ENCODE measurements at regions not wholly inside any gene's neighbourhood (a gene's known extent, or its start where the extent isn't known, plus 50 kb on each side); places are given as distances from the start of the nearest gene placed in this dataset.

DNA sequence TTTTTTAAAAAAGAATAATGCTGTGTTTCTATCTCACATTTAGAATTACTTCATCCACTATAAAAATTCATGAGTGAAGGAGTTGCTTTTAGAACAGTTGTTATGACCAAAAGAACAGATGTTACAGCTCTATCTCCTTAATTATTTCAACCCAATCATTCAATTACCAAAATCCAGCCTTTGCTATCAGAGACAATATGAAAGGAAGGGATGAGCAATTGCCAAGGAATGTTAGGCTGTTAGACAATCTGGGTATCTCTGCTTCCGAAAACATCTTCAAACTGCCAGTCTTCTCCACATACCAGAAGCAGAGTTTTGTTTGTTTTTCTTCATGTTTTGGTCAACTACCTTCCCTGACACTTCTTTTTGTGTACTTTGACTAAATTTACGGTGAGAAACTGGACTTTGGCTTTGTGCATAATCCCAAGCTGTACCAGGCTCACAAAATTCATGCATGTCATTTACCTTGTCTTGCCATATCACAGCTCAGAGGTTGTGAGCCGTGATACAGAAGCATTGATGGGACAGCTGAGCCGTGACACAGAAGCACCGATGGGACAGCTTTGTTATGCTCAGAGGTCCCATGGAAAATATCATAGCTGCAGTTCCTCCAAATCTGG, 405.5 kb downstream of the KIF4B start:
- no peak for DNase-seq (ENCODE audit: low read depth)

DNA sequence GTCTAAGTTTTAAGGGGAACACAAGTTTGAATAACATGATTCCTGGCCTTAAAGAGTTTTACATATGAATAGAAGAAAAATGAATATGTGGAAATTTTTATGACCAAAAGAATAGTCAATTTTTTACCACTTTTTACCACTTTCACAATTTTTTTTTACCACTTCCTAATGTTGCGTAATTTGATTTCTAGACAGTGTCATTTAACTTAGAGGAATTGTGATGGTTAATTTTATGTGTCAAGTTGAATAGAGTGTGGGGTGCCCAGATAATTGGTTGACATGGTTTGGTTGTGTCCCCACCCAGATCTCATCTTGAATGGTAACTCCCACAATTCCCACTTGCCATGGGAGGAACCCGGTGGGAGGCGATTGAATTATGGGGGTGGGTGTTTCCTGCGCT, 416.6 kb downstream of the KIF4B start:
- DNase-seq (ENCODE audit: low read depth) = no peak

DNA sequence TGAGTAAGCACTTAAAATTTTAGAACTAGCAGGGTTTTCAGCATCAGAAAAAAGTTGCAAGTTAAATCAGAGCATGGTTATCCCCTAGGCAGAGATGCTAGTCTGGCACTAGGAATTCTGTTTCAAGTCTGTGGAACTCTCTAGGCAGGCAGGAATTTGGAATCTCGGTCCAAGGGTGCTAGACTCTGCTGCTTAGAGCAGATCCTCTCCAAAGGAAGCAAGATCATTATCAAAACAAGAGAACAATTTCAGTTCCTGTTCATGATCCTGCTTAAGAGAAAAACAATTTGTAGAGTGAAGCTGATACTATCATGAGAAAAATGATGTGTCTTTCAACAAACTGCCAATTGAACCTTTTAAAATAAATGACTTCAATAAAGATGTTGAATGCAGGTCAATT, 420.7 kb downstream of the KIF4B start:
- no peak for DNase-seq (ENCODE audit: low read depth)

DNA sequence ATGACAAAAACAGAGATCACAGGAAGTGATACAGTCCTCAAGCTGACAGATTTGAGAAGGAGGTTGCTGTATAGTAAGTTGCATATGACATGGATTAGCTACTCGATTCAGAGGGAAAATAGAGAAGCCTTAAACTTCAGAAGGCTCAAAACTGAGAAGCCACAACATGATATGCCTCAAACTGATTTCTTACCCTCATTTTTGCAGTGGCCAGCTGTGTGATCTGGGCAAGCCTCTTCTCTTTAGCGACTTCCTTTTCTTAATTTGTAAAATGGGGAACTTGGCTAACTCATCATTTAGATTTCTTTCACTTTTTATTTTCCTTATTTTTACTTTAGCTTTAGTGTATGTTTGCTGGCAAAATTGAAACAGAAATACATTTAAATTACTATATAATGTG, 421.1 kb downstream of the KIF4B start:
- no peak for DNase-seq (ENCODE audit: low read depth)

DNA sequence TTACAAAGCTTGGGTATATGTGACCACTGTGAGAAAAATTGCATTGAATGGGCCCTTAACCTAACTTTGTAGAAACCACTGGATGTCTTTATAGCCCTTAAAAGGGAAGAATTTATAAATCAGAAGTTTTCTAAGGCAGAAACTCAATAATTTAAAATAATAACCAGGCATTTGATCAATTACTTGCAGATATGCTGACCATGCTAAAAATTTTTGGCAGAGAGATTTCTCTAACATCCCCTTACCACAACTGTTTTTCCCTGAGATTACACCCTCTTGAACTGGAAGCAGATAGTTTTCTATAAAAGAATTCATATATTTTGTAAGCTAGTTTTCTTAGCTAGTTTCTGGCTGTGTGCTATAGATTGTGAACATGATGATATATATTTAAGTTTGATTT, 428.3 kb downstream of the KIF4B start:
- no peak for DNase-seq (ENCODE audit: low read depth)

DNA sequence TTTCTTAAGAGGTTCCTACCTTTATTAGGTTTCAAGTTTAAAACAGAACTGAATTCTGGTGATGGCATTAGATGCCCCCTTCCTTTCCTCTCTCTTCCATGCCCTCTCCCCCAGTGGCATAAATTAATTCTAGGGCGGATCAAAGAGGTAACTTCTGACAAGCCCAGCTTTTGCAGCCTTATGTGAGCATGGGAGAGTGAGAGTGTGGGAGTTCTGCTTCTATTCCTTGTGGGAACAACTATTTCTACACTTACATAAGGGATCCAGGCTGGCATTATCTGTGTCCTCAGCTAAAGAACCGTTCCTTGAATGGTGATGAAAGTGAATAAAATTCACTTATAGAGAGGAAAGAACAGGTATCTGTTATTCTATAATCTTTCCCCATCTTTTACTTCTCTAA, 437.6 kb downstream of the KIF4B start:
- DNase-seq (ENCODE audit: low read depth) = no peak

DNA sequence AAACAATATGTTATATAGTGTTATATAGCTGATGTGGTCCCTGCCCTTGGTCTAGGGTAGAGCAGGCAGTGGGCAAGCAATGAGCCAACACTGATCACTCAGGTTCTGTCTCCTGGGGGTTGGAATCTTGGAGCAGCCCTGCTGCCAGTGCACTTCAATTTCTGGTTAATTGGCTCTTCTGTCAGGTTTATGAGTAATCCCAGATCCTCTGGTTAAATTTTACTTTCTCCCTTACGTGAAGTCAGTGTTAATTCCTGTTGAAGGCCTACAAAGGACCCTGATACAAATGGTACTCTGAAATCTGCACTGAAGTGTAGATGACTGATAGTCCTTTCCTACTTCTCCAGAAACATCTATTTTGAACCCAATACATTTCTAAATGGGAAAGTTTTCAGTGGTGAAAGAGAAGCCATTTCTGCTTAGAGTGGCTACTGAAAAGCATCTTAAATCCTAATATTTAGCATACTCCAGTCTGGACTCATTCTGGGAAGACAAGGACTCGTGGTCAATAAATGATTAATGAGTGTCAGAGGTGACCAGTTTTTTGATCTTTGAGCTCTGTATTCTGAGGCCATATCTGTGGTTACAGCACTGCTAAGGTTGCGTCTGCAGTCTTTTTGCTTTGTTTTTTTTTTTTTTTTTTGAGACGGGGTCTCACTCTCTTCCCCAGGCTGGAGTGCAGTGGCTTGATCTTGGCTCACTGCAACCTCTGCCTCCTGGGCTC, 442.4 kb downstream of the KIF4B start:
- no peak for DNase-seq (ENCODE audit: low read depth)

DNA sequence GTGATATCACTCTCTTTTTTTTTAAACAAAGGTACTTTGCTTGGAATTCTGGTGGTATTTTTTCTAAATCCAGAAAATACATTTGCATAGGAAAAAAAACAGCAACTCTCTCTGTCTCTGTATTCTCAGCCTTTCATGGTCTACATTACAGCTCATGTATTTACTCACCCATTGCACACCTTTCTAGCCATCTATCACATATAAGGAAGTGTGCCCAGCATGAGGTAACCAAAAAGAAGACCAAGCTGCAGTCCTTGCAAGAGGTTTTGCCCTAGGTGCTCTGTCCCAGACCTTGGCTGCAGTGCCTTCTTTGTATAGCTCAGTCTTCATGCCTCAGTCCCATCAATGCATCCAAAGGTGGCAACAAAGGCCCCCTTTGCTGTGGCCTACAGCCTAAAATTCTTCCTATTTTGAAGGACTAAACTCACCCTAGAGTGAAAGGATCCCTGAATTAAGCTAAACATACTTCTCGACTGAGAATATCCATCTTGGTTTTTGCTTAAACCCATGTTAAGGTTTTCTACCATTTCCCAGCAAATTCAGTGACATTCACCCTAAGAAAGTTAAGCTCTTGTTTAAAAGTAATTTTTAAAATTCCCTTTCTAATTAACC, 446.4 kb downstream of the KIF4B start:
- DNase-seq (ENCODE audit: low read depth) = no peak

DNA sequence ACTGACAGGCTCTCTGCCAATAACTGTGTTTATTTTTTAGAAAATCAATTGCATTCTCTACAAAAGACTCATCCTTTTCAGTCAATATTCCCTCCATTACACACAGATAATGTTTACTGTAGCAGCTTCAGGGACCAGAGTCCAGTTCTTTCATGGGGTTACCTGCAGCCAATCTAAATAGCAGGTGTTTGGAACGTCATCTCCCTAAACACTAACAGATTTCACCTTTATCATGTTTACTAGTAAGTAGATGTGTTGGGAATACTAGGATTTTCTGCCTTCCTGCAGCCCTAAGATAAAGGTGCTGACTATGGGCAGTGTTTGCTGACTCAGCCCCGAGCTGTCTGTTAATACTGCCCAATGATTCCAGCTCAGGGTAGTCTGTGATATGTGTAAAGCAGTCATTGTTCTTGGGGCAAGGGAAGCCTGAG, 447.0 kb downstream of the KIF4B start:
- no peak for DNase-seq (ENCODE audit: low read depth)

DNA sequence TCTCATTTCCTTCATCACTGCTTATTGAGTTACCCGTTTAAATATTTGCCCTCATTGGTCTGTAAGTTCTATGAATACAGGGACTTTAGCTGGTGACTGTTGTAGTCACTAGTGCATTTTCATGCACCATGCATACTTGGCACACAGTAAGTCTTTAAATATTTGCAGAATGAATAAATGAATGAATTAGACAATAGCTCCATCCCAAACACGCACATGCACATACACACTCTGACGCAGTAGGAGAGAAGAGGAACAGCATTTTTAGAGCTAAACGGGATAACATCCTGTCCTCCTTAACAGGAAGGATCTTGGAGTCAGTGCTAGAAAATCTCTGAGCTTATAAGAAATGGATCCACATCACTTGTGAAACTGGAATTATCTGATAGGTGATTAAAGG, 447.7 kb downstream of the KIF4B start:
- no peak for DNase-seq (ENCODE audit: low read depth)

DNA sequence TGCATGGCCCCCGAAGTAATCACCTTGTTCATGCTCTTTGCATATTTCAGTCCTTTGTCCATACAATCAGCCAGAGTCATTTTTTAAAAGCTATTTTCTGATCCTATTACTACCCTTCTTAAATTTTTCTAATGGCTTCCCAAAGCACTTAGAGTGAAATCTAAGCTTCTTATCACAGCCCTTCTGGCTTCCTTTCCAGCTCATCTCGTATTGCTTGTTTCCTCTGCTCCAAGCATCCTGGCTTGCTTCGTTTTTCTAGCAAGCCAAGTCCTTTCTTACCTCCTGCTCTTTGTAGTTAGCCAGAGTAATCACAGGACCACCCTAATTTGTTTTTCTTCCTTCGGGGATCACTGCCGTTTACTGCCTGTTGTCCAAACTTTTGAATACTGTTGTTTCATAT, 453.3 kb downstream of the KIF4B start:
- DNase-seq (ENCODE audit: low read depth) = no peak

DNA sequence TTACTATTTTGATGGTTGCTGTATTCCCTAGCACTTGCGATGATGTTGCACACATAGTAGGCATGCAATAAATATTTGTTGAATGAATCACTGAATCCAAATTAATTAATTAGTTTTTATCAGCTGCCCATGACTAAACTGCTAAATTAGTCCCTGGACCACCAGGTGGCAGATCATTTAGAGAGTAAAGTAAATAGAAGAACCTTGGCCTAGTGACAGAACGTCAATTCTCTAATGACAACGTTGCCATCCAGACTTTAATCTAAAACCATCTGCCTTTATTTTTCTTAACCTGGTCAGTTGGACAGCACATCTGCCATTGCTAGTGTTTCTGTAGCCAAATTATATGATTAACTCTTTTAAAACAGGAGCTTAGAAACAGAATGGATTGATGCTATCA, 457.5 kb downstream of the KIF4B start:
- no peak for DNase-seq (ENCODE audit: low read depth)

DNA sequence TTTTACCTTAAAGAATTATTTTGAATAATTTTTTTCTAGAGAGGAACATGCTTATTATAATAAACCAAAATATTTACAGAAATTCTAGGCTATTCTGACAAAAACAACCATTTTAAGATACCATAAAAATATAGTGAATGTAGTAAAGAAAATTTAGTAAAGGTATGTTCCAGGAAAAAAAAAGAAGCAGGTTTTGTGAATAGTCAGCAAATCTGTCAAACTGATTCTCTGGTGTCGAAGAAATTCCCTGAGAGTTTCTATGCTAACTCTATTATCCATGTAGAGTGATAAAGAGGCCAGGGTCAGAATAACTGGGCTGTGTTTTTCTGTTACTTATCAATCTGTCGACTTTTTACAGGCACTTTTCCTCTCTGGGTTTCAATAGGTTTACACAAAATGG, 459.2 kb downstream of the KIF4B start:
- DNase-seq (ENCODE audit: low read depth) = no peak

DNA sequence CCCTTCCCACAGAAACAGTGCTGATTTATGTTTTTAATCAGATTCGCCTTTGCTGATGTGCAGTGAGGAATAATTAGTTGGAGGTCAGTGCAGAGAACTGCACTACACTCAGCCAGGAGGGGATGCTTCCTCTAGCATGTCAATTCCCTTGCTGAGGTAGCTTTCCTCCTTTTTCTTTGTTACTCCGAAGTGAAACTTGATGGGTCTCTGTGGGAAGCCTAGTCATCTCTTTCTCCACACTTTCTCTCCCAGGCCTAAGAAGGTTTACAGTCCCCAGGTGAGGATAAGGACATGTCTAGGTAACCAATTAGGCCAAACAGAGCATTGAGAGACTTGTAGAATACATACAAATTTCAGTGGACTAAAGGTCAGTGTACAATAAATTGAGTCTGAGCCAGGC, 461.8 kb downstream of the KIF4B start:
- no peak for DNase-seq (ENCODE audit: low read depth)

DNA sequence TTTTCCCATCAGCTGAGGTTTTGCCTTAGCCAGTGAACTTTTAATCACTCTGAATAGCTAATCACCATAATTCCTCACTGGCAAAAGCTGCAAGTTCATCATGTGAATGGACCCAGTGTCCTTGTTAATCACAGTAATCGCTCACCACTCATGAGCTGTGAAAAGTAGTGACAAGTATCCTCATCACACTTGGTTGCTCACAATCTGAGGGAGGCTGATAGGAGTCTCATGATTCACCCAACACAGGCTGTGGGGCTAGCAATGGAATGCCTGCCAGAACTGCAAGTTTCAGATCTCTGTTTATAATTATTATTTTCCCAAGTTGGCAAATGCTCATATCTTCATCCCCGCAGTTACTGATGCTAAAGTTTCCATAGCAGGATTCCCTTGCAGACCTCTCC, 467.2 kb downstream of the KIF4B start:
- no peak for DNase-seq (ENCODE audit: low read depth)

DNA sequence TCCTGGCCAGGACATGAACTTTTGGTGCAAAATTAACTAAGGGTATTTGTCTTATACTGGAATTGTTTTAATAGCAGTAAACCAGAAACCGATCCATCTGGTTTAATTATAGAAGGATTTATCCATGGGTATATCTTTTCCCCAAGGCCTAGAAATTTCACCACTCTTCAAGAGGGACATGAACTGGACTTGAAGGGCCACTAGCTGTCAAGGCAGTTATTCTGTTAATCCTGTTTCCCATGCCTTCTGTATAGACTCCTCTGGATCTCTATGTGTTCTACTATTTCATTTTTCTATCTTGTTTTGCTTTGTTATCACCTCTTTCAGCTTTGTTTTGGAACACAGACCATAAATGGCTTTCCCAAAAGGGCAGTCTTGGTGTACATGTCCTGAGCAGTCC, 467.6 kb downstream of the KIF4B start:
- DNase-seq (ENCODE audit: low read depth) = no peak

DNA sequence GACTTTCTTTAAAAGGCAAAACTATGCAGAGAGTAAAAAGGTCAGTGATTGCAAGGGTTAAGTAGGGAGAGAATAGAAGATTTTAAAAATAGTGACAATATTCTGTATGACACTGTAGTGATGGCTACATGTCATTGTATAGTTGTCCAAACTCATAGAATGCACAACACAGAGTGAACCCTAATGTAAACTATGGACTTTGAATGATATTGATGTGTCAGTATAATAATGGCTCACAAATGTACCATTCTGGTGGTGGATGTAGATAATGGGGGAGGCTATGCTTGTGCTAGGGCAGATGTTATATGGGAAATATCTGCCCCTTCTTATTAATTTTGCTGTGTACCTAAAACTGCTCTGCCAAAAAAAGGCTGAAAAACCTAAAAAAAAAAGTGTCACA, 468.9 kb downstream of the KIF4B start:
- no peak for DNase-seq (ENCODE audit: low read depth)

DNA sequence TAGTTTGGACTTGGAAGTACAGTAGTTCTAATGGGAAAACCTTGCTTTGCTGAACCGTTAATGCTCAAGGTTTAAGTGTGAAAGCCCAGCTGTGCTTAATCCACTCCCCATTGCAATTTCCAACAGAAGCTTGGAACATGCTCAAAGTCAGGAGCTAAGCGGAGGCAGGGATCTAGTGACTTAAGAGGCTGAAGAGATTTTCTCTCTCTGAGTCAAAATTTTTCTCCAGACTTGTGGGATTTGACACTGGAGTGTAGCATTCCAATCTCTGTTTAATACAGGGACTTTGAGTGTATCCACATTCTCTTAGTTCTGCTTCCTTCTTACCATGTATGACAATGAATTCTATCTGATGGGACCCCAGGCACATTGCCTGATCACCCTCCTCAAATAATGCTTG, 471.8 kb downstream of the KIF4B start:
- no peak for DNase-seq (ENCODE audit: low read depth)

DNA sequence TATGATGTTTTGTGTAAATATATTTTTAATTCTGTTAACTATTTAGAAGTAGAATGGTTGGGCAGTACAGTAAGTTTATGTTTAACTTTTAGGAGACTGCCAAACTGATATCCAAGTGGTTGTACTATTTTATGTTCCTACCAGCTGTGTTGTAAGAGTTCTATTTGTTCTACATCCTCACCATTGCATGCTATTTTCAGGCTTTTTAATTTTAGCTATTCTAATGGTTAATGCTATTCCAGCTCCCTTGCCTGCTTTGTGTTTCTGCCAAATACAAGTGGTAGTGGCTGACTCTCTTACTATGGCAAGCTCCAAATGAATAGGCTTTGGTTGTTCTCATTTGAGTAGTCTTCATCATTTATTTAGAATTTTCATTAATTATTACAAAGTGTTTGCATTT, 476.4 kb downstream of the KIF4B start:
- no peak for DNase-seq (ENCODE audit: low read depth)

DNA sequence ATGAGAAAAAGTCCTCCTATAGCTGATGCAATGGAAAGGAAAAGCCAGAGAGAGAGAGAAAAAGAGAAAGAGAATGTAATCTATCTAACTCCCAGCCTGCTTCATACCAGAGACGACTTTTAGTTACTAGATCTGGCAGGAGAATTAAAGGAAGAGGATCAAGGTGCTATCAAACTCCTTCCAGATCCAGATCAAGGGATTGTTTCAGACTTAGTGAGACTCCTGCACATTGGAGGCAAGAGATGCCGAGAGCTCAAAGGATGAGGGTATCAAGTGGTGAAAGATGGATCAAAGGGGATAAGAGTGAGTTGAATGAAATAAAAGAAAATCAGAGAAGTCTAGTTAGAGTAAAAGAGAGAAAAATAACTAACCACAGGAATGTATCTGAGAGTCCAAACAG, 478.6 kb downstream of the KIF4B start:
- no peak for DNase-seq (ENCODE audit: low read depth)

DNA sequence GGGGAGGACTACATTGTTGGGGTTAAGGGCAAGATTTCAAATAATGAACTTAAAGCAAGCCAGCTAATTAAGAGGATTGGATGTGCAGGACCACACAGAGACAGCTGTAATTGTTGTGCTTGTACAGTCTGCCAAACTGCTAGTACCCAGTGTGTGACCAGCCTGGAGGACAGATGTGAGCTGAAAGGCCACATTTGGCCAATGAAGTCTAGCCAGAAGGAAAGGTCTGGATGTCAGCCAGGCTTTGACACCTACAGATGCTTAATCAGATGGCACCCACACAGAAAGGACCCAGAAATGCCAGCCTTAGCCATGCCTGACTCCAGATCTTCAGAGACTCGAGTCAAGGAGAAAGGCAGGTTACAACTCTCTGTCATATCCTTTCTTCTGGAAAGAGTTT, 491.1 kb downstream of the KIF4B start:
- DNase-seq (ENCODE audit: low read depth) = no peak

DNA sequence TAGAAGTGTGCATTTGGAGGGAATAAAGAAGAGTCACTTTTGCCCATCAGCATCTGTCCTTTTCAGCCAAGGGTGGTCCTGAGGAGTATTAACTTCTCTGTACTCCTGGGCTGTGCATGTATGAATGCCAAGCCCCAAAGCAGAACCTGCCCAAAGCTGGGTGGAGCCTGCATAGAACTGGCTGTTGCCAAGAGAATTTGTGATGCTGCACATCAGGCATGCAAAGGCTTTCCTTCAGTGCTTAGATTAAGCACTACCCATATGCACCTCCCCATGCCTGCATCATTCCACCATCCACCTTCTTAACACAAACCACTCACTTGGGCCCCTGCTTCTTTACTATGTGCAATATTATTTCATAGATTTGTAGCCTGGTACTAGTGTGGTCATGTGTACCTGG, 493.8 kb downstream of the KIF4B start:
- DNase-seq (ENCODE audit: low read depth) = no peak

DNA sequence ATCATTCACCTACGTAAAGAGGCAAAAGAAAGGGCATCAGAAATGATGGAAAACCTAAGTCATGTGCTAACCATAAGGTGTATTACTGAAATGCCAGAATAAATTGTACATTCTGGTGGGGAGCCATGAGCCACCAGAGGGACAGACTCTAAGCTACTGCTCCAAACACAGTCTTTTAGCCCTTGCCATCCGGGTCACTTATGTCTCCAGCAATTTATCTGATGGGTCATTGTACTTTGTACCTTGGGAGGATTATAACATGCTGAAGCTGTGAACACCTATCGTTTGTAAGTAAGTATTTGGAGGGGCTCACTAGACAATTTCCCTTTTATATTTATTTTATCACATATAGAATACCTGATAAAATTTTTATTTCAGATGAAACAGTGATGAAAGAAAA, 495.1 kb downstream of the KIF4B start:
- DNase-seq (ENCODE audit: low read depth) = no peak

DNA sequence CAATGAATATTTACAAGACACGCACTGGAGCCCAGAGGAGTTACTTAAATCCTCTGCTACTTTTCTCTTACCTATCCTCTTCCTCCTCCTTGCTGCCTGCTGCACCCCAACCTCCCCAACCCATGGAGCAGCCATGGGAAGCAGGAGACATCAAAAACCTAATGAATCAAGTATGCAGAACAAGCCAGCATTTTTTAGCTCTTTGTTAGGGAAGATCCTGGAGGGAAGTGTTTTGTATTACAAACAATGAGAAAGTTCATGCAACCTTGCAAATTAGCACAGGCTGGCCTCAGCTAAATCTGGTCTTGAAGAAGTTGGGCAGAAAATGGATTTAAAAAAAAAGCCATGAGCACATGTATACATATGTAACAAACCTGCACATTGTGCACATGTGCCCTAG, 498.8 kb downstream of the KIF4B start:
- no peak for DNase-seq (ENCODE audit: low read depth)

Data from non-pigmented ciliary epithelial cell (primary cell).